Spleen (tissue), 11 donors: ENCODE measurements at regions not wholly inside any gene's neighbourhood (a gene's known extent, or its start where the extent isn't known, plus 50 kb on each side); places are given as distances from the start of the nearest gene placed in this dataset.

Source experiments
- DNase-seq: peaks from one replicate; pipeline ENCODE4 v3.0.0-alpha.2; 2020
- H3K27ac ChIP-seq, 8 donors: fragments of 200-600 bp; sonication (generic) in 7 of 8; 1 replicate in 4 of 8; 2 replicates in 4 of 8; pipeline versions ENCODE4 v1.5.0 to v1.8.0; 2016 to 2021; ENCODE audit warnings: inconsistent platforms in 4 of 8, mild to moderate bottlenecking in 4 of 8, moderate library complexity in 1 of 8
- H3K27me3 ChIP-seq, 7 donors: fragments of 200-600 bp; sonication (generic) in 6 of 7; replicated peaks in 1 of 7; 1 replicate in 4 of 7; 2 replicates in 3 of 7; pipeline versions ENCODE4 v1.5.0 to v1.8.0; 2016 to 2021; ENCODE audit warnings: inconsistent platforms in 3 of 7, mild to moderate bottlenecking in 1 of 7
- H3K36me3 ChIP-seq, 6 donors: fragments of 200-600 bp; sonication (generic) in 5 of 6; 1 replicate in 4 of 6; 2 replicates in 2 of 6; pipeline versions ENCODE4 v1.5.0 to v1.8.0; 2016 to 2021; ENCODE audit warnings: inconsistent platforms in 2 of 6
- H3K4me1 ChIP-seq, 6 donors: fragments of 200-600 bp; sonication (generic) in 5 of 6; 1 replicate in 3 of 6; 2 replicates in 3 of 6; pipeline versions ENCODE4 v1.5.0 to v1.8.0; 2016 to 2021; ENCODE audit warnings: inconsistent platforms in 3 of 6
- H3K4me3 ChIP-seq, 8 donors: fragments of 200-600 bp; sonication (generic) in 7 of 8; 1 replicate in 4 of 8; 2 replicates in 4 of 8; pipeline versions ENCODE4 v1.5.0 to v1.8.0; 2016 to 2021; ENCODE audit warnings: inconsistent platforms in 4 of 8, mild to moderate bottlenecking in 4 of 8, moderate library complexity in 2 of 8
- H3K9me3 ChIP-seq, 8 donors: fragments of 200-600 bp; sonication (generic) in 7 of 8; 1 replicate in 4 of 8; 2 replicates in 4 of 8; pipeline versions ENCODE4 v1.5.0 to v1.8.0; 2016 to 2021; ENCODE audit warnings: inconsistent platforms in 4 of 8
- POLR2A ChIP-seq, 3 donors: fragments of 450-650 bp; IDR thresholded peaks; one replicate each; pipeline ENCODE4 v1.5.1; 2017; ENCODE audit warnings: antibody characterized with exemption in 3 of 3, mild to moderate bottlenecking in 1 of 3
- POLR2AphosphoS5 ChIP-seq, 3 donors: sonication (generic); formaldehyde crosslinking; IDR thresholded peaks; one replicate each; pipeline ENCODE4 v1.5.1; 2017; ENCODE audit warnings: antibody characterized with exemption in 3 of 3
- WGBS, 5 donors: extraction: QIAGEN DNeasy Blood & Tissue Kit in 3 of 5; methylation state at CpG; one replicate each; pipeline versions ENCODE4 v1.1.5 to v1.1.7; 2013 to 2018; 5-methylcytosine and 5-hydroxymethylcytosine counted together
- intact Hi-C: fragments of 100-400 bp; cut with DNase I; formaldehyde crosslinking; loops from one replicate; pipeline ENCODE4 v1.15.0; 2023; ENCODE audit warnings: low total_unique reads
- TF ChIP-seq, protein P1 (sequence below), 11 experiments: fragments of 200-600 bp in 7 of 11; fragments of 450-650 bp in 4 of 11; sonication (generic) in 4 of 11; IDR thresholded peaks in 8 of 11; conservative IDR thresholded peaks in 3 of 11; 1 replicate in 7 of 11; 2 replicates in 4 of 11; pipeline versions ENCODE4 v1.4.0 to v1.8.0; 2016 to 2021; ENCODE audit warnings: antibody characterized with exemption in 11 of 11, inconsistent platforms in 4 of 11, mild to moderate bottlenecking in 1 of 11
- donor health status: healthy with polysubstance abuse.
- donor health status: DM: no; HTN: no; CAD: no; lungs with moderate emphysema.
- donor health status: DM: no; HTN: no; CAD: no.
- donor health status: Bipolar disorder and iron deficiency.
- donor health status: healthy.
- donor health status: DM: no; HTN: no; CAD: no.
- donor health status: DM: yes; HTN: yes; CAD: no.

GRCh38 chr21:34022627-34023335 lies 50.6 kb upstream of the MRPS6 start:
- no peak for TF ChIP-seq POLR2AphosphoS5 (IDR thresholded peaks at IDR 0.05)
- TF ChIP-seq POLR2A (IDR thresholded peaks at IDR 0.05): no peak
- TF ChIP-seq, protein P1, sequence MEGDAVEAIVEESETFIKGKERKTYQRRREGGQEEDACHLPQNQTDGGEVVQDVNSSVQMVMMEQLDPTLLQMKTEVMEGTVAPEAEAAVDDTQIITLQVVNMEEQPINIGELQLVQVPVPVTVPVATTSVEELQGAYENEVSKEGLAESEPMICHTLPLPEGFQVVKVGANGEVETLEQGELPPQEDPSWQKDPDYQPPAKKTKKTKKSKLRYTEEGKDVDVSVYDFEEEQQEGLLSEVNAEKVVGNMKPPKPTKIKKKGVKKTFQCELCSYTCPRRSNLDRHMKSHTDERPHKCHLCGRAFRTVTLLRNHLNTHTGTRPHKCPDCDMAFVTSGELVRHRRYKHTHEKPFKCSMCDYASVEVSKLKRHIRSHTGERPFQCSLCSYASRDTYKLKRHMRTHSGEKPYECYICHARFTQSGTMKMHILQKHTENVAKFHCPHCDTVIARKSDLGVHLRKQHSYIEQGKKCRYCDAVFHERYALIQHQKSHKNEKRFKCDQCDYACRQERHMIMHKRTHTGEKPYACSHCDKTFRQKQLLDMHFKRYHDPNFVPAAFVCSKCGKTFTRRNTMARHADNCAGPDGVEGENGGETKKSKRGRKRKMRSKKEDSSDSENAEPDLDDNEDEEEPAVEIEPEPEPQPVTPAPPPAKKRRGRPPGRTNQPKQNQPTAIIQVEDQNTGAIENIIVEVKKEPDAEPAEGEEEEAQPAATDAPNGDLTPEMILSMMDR (IDR thresholded peaks at IDR 0.05 in 8 of 11, conservative IDR thresholded peaks at IDR 0.05 in 3 of 11): no peak
- Histone ChIP-seq H3K4me3 (no peak overlapping the region), H3K36me3 (no peaks in the 10 kb centered on the region), H3K27me3 (no peaks in the 10 kb centered on the region), H3K4me1 (peaks cover 32 to 70% (median 47%) of the 10 kb centered on the region in 6 donors), H3K9me3 (peaks cover 0 to 6% (median 1%) of the 10 kb centered on the region in 8 donors), H3K27ac (peak overlapping the region in 3 of 8 donors; percentile 39 to 56 (median 52))
- WGBS, 5 donors: 44 to 58% (median 47%) methylated on average over 3 of the region's 3 CpGs
- intact Hi-C loops: no loop called here
- DNase-seq: no peak

DNA sequence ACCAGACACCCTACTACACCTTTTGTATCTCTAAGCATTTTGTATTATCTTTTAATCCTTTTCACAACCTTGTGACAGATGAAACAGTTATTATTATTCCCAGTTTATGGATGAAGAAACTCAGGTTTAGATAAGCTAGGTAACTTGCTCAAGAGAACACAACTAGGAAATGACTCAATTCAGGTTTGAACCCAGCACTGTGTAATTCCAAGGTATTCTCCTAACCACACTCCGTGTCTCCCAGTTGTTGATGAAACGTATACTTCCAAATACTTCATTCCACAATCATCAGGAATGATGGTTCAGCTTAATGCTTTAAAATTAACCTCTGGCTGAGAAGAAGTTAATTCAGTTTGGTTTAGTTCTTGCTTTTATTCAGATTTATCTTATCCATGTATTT lies 51.7 kb upstream of the MRPS6 start:
- TF ChIP-seq POLR2A (IDR thresholded peaks at IDR 0.05) (no peak), POLR2AphosphoS5 (IDR thresholded peaks at IDR 0.05) (no peak)
- TF ChIP-seq, protein P1 (IDR thresholded peaks at IDR 0.05 in 8 of 11, conservative IDR thresholded peaks at IDR 0.05 in 3 of 11): no peak
- intact Hi-C loops: no loop called here
- DNase-seq: no peak

GRCh38 chr21:34020983-34021553 lies 52.3 kb upstream of the MRPS6 start:
- peak overlapping the region in 7 of 8 donors; percentile 21 to 81 (median 71) for H3K27ac ChIP-seq
- H3K4me3 ChIP-seq: no peak overlapping the region
- peaks cover 32 to 73% (median 47%) of the 10 kb centered on the region in 6 donors for H3K4me1 ChIP-seq
- TF ChIP-seq, protein P1 (IDR thresholded peaks at IDR 0.05 in 8 of 11, conservative IDR thresholded peaks at IDR 0.05 in 3 of 11): no peak
- TF ChIP-seq POLR2AphosphoS5 (IDR thresholded peaks at IDR 0.05) (no peak), POLR2A (IDR thresholded peaks at IDR 0.05) (no peak)
- intact Hi-C loops: no loop called here
- no peaks in the 10 kb centered on the region for H3K27me3 ChIP-seq
- WGBS, 5 donors: 81 to 87% (median 85%) methylated on average over 4 of the region's 4 CpGs
- H3K9me3 ChIP-seq: peaks cover 0 to 6% (median 1%) of the 10 kb centered on the region in 8 donors
- no peaks in the 10 kb centered on the region for H3K36me3 ChIP-seq
- DNase-seq: no peak

More for the DNA sequence above, 51.7 kb upstream of the MRPS6 start:
- Histone ChIP-seq H3K4me1 (peaks cover 32 to 73% (median 47%) of the 10 kb centered on the region in 6 donors), H3K36me3 (no peaks in the 10 kb centered on the region), H3K27me3 (no peaks in the 10 kb centered on the region), H3K4me3 (no peak overlapping the region), H3K9me3 (peaks cover 0 to 6% (median 1%) of the 10 kb centered on the region in 8 donors), H3K27ac (no peak overlapping the region)
- WGBS, 5 donors: 83 to 97% (median 90%) methylated on average over 2 of the region's 2 CpGs
